ENCODE measurements at regions not wholly inside any gene's neighbourhood (a gene's known extent, or its start where the extent isn't known, plus 50 kb on each side); places are given as distances from the start of the nearest gene placed in this dataset.

DNA sequence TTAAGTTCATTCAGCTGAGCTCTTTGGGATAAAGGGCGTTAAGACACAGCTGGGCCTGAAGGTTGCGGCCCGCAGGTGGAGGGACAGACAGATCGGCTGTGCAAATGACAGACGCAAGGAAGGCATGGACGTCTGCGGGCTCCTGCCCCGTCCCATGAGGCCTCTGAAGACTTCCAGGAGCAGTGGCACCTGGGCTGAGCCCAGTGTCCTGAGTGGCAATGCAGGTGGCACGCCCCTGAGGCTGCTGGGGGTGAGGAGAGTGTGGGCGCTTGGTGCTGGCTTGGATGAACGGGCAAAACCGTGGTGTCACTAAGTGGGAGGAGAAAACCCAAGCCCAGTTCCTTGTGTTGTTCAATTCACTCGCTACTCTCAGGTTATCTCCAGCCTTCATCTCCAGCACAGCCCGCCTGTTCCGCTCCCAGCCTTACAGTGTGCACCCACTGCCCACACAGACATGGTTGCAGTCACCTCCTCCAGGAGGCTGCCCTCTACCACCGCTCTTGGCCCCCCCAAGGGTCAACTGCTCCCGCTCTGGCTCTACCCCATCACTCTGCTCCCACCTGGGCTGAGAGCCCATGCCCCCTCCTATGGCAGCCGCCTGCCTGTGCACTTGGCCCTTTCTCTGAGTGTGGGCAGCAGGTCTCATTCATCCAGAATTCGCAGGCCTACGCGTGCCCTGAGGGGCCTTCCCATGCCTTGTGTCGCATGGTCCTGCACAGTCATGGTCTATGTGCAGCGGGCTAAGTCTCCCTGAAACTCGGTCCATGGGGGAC lies 50.3 kb downstream of the PTGR3 start:
- no peak overlapping the region for H3K4me3 ChIP-seq (ENCODE audit: control insufficient read depth, low read depth, low read length)
- TF ChIP-seq CTCF (conservative IDR thresholded peaks at IDR 0.05; ENCODE audit: control insufficient read depth, insufficient read depth, low read depth, low read length), result no peak
- no peak for DNase-seq (ENCODE audit: low read depth)

DNA sequence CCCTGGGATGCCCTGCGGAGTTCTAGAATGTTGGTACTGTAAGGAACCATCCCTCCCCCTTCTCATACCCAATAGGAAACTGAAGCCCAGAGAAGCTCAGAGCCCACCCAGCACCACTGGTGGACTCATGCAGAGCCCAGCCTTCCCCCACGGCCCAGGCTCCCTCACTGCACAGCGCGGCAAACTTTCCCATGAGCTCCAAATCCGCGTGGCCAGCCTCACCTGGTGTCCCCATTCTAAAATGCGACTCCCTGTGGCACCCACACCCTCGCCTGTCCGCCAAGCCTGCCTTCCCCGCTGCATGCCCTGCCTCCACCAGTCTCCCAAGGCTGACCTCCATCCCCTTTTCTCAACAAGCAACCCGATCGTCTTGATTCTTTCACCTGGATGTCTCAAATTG lies 51.1 kb downstream of the PTGR3 start:
- DNase-seq (ENCODE audit: low read depth), result no peak
- no peak for TF ChIP-seq CTCF (conservative IDR thresholded peaks at IDR 0.05; ENCODE audit: control insufficient read depth, insufficient read depth, low read depth, low read length)

GRCh38 chr18:75157381-75157780 lies 51.6 kb downstream of the PTGR3 start:
- no peak for DNase-seq (ENCODE audit: low read depth)
- no peak for TF ChIP-seq CTCF (conservative IDR thresholded peaks at IDR 0.05; ENCODE audit: control insufficient read depth, insufficient read depth, low read depth, low read length)
- H3K4me3 ChIP-seq (ENCODE audit: control insufficient read depth, low read depth, low read length), result no peak overlapping the region

More for the DNA sequence above, 51.1 kb downstream of the PTGR3 start:
- no peak overlapping the region for H3K4me3 ChIP-seq (ENCODE audit: control insufficient read depth, low read depth, low read length)

DNA sequence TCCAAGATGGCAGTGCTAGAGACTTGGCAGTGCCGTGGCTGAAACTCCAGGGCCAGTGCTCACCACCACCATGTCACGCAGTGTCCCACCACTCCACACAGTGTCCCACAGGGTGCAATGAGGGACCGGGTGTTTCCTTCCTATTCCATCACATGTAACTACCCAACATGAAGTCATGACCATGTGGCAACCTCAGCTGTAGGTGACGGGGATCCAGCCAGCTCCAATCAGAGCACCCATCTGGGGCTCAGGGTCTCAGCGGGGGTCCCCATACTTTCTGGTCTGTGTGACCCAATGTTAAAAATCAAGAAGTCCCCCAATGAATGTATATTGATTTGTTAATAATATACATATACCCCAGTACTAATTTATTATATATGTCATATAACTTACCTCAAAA lies 52.1 kb downstream of the PTGR3 start:
- no peak for DNase-seq (ENCODE audit: low read depth)

GRCh38 chr18:75156139-75156750 lies 52.7 kb downstream of the PTGR3 start:
- no peak for TF ChIP-seq CTCF (conservative IDR thresholded peaks at IDR 0.05; ENCODE audit: control insufficient read depth, insufficient read depth, low read depth, low read length)
- no peak overlapping the region for H3K4me3 ChIP-seq (ENCODE audit: control insufficient read depth, low read depth, low read length)
- DNase-seq (ENCODE audit: low read depth), result no peak

More for the DNA sequence above, 52.1 kb downstream of the PTGR3 start:
- no peak for TF ChIP-seq CTCF (conservative IDR thresholded peaks at IDR 0.05; ENCODE audit: control insufficient read depth, insufficient read depth, low read depth, low read length)
- H3K4me3 ChIP-seq (ENCODE audit: control insufficient read depth, low read depth, low read length), result no peak overlapping the region

DNA sequence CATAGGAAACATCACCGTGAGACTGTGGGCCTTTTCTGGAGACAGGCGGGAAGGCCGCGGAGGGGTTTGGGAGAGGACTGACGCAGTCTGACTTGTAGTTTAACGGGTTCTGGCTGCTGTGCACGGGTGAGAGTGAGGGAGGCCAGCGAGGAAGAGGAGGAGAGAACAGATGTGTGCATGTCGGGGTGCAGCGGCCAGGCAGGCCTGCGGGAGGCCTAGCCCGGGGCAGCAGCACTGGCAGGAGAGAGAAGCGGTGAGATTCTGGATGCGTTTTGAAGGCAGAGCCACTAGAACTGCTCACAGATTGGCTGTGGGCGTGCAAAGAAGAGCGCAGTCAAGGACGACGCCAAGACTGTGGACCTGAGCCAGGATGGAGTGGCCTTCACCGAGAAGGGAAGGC lies 53.9 kb downstream of the PTGR3 start:
- H3K4me3 ChIP-seq (ENCODE audit: control insufficient read depth, low read depth, low read length), result no peak overlapping the region
- TF ChIP-seq CTCF (conservative IDR thresholded peaks at IDR 0.05; ENCODE audit: control insufficient read depth, insufficient read depth, low read depth, low read length), result no peak
- DNase-seq (ENCODE audit: low read depth), result no peak

All from fibroblast of mammary gland (primary cell).